HCT116 (cell line): ENCODE measurements at regions not wholly inside any gene's neighbourhood (a gene's known extent, or its start where the extent isn't known, plus 50 kb on each side); places are given as distances from the start of the nearest gene placed in this dataset.

Experiments used
- CEBPB ChIP-seq: IDR thresholded peaks from 2 replicates; pipeline ENCODE4 v1.6.1; 2012; ENCODE audit warnings: low read depth
- CTCF ChIP-seq, 3 experiments: fragments of 200-600 bp in 1 of 3; sonication (generic) in 1 of 3; IDR thresholded peaks in 2 of 3; conservative IDR thresholded peaks in 1 of 3; 2 replicates each; pipeline ENCODE4 v1.5.1; 2012 to 2017; ENCODE audit warnings: low read depth in 2 of 3, low read length in 2 of 3, antibody characterized with exemption in 1 of 3, borderline replicate concordance in 1 of 3, control low read depth in 1 of 3, mild to moderate bottlenecking in 1 of 3, mixed read lengths in 1 of 3, mixed run types in 1 of 3, moderate library complexity in 1 of 3; ENCODE audit not compliant: insufficient read depth in 1 of 3

- TF ChIP-seq CTCF (IDR thresholded peaks at IDR 0.05 in 2 of 3, conservative IDR thresholded peaks at IDR 0.05 in 1 of 3; ENCODE audit: borderline replicate concordance in 1 of 3, insufficient read depth in 1 of 3, low read depth in 2 of 3, low read length in 2 of 3) (no peak), CEBPB (no peak)
Measured at GRCh38 chr4:187232196-187232595, 508.5 kb upstream of the FAT1 start.
